ENCODE measurements at regions not wholly inside any gene's neighbourhood (a gene's known extent, or its start where the extent isn't known, plus 50 kb on each side); places are given as distances from the start of the nearest gene placed in this dataset.

- no peak overlapping the region for H2AFZ ChIP-seq (ENCODE audit: low read length)
- no peaks in the 10 kb centered on the region for H3K9me2 ChIP-seq (replicated peaks; ENCODE audit: insufficient read depth, low read length)
- TF ChIP-seq EZH2 (optimal IDR thresholded peaks at IDR 0.05; ENCODE audit: low read depth, low read length) = no peak
- no peak for TF ChIP-seq EZH2phosphoT487 (IDR thresholded peaks at IDR 0.05; ENCODE audit: low read length)
- TF ChIP-seq CTCF (IDR thresholded peaks at IDR 0.05; ENCODE audit: low read length) = no peak
- no peaks in the 10 kb centered on the region for H4K20me1 ChIP-seq (ENCODE audit: insufficient read depth, low read length)
- H3K27me3 ChIP-seq (replicated peaks; ENCODE audit: insufficient read depth, low read length) = no peaks in the 10 kb centered on the region
- no peaks in the 10 kb centered on the region for H3F3A ChIP-seq (ENCODE audit: insufficient read depth, low read length)
- H3K9ac ChIP-seq (ENCODE audit: low read length) = no peak overlapping the region
- H3K9me3 ChIP-seq (replicated peaks; ENCODE audit: insufficient read depth, low read length) = no peaks in the 10 kb centered on the region
- DNase-seq = no peak
- no peak overlapping the region for H3K27ac ChIP-seq (ENCODE audit: low read length)
- no peak overlapping the region for H3K4me2 ChIP-seq (ENCODE audit: low read depth, low read length)
- no peaks in the 10 kb centered on the region for H3K79me2 ChIP-seq (ENCODE audit: low read length)
- no peaks in the 10 kb centered on the region for H3K4me1 ChIP-seq (ENCODE audit: low read length)
- no peak overlapping the region for H3K4me3 ChIP-seq (ENCODE audit: low read length)
- no peaks in the 10 kb centered on the region for H3K36me3 ChIP-seq (replicated peaks; ENCODE audit: insufficient read depth, low read length)
Observed at GRCh38 chr1:88286716-88287115, 397.4 kb upstream of the PKN2 start.

GRCh38 chr1:88288571-88288970 lies 395.5 kb upstream of the PKN2 start:
- H3K9me2 ChIP-seq (replicated peaks; ENCODE audit: insufficient read depth, low read length) = no peaks in the 10 kb centered on the region
- H2AFZ ChIP-seq (ENCODE audit: low read length) = no peak overlapping the region
- H3K4me2 ChIP-seq (ENCODE audit: low read depth, low read length) = no peak overlapping the region
- H3K9me3 ChIP-seq (replicated peaks; ENCODE audit: insufficient read depth, low read length) = no peaks in the 10 kb centered on the region
- no peak for TF ChIP-seq CTCF (IDR thresholded peaks at IDR 0.05; ENCODE audit: low read length)
- no peak for TF ChIP-seq EZH2phosphoT487 (IDR thresholded peaks at IDR 0.05; ENCODE audit: low read length)
- TF ChIP-seq EZH2 (optimal IDR thresholded peaks at IDR 0.05; ENCODE audit: low read depth, low read length) = no peak
- no peaks in the 10 kb centered on the region for H3F3A ChIP-seq (ENCODE audit: insufficient read depth, low read length)
- H3K4me1 ChIP-seq (ENCODE audit: low read length) = no peaks in the 10 kb centered on the region
- no peaks in the 10 kb centered on the region for H3K79me2 ChIP-seq (ENCODE audit: low read length)
- no peak for DNase-seq
- no peak overlapping the region for H3K9ac ChIP-seq (ENCODE audit: low read length)
- no peak overlapping the region for H3K27ac ChIP-seq (ENCODE audit: low read length)
- H3K36me3 ChIP-seq (replicated peaks; ENCODE audit: insufficient read depth, low read length) = no peaks in the 10 kb centered on the region
- no peak overlapping the region for H3K4me3 ChIP-seq (ENCODE audit: low read length)
- H3K27me3 ChIP-seq (replicated peaks; ENCODE audit: insufficient read depth, low read length) = no peaks in the 10 kb centered on the region
- no peaks in the 10 kb centered on the region for H4K20me1 ChIP-seq (ENCODE audit: insufficient read depth, low read length)

- no peaks in the 10 kb centered on the region for H3K9me2 ChIP-seq (replicated peaks; ENCODE audit: insufficient read depth, low read length)
- no peak overlapping the region for H3K4me3 ChIP-seq (ENCODE audit: low read length)
- no peak for DNase-seq
- H3K79me2 ChIP-seq (ENCODE audit: low read length) = no peaks in the 10 kb centered on the region
- H4K20me1 ChIP-seq (ENCODE audit: insufficient read depth, low read length) = no peaks in the 10 kb centered on the region
- H3K9ac ChIP-seq (ENCODE audit: low read length) = no peak overlapping the region
- no peak for TF ChIP-seq EZH2 (optimal IDR thresholded peaks at IDR 0.05; ENCODE audit: low read depth, low read length)
- TF ChIP-seq EZH2phosphoT487 (IDR thresholded peaks at IDR 0.05; ENCODE audit: low read length) = no peak
- no peak for TF ChIP-seq CTCF (IDR thresholded peaks at IDR 0.05; ENCODE audit: low read length)
- H3K9me3 ChIP-seq (replicated peaks; ENCODE audit: insufficient read depth, low read length) = no peaks in the 10 kb centered on the region
- no peak overlapping the region for H3K27ac ChIP-seq (ENCODE audit: low read length)
- no peaks in the 10 kb centered on the region for H3K27me3 ChIP-seq (replicated peaks; ENCODE audit: insufficient read depth, low read length)
- H3K4me2 ChIP-seq (ENCODE audit: low read depth, low read length) = no peak overlapping the region
- H3K36me3 ChIP-seq (replicated peaks; ENCODE audit: insufficient read depth, low read length) = no peaks in the 10 kb centered on the region
- H3K4me1 ChIP-seq (ENCODE audit: low read length) = no peaks in the 10 kb centered on the region
- H2AFZ ChIP-seq (ENCODE audit: low read length) = no peak overlapping the region
- H3F3A ChIP-seq (ENCODE audit: insufficient read depth, low read length) = no peaks in the 10 kb centered on the region
Observed at GRCh38 chr1:88289401-88290102, 394.5 kb upstream of the PKN2 start.
